ENCODE measurements at regions not wholly inside any gene's neighbourhood (a gene's known extent, or its start where the extent isn't known, plus 50 kb on each side); places are given as distances from the start of the nearest gene placed in this dataset.

GRCh38 chr2:144694456-144694855, 174.5 kb upstream of the ZEB2 start:
- no peaks in the 10 kb centered on the region for H3K27me3 Mint-ChIP-seq (ENCODE audit: low read depth)
- H3K4me3 Mint-ChIP-seq = no peak overlapping the region
- peaks cover 8% of the 10 kb centered on the region for H3K4me1 Mint-ChIP-seq
- TF ChIP-seq, protein P1, sequence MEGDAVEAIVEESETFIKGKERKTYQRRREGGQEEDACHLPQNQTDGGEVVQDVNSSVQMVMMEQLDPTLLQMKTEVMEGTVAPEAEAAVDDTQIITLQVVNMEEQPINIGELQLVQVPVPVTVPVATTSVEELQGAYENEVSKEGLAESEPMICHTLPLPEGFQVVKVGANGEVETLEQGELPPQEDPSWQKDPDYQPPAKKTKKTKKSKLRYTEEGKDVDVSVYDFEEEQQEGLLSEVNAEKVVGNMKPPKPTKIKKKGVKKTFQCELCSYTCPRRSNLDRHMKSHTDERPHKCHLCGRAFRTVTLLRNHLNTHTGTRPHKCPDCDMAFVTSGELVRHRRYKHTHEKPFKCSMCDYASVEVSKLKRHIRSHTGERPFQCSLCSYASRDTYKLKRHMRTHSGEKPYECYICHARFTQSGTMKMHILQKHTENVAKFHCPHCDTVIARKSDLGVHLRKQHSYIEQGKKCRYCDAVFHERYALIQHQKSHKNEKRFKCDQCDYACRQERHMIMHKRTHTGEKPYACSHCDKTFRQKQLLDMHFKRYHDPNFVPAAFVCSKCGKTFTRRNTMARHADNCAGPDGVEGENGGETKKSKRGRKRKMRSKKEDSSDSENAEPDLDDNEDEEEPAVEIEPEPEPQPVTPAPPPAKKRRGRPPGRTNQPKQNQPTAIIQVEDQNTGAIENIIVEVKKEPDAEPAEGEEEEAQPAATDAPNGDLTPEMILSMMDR (IDR thresholded peaks at IDR 0.05; ENCODE audit: unreplicated experiment) = no peak
- H3K9me3 Mint-ChIP-seq = peaks cover 22% of the 10 kb centered on the region
- no peak overlapping the region for H3K27ac Mint-ChIP-seq
- H3K36me3 Mint-ChIP-seq = no peaks in the 10 kb centered on the region
- no peak for DNase-seq (ENCODE audit: low spot score in 2 of 2, unreplicated experiment in 2 of 2)

- H3K36me3 Mint-ChIP-seq = no peaks in the 10 kb centered on the region
- TF ChIP-seq, protein P1 (IDR thresholded peaks at IDR 0.05; ENCODE audit: unreplicated experiment) = no peak
- peaks cover 15% of the 10 kb centered on the region for H3K9me3 Mint-ChIP-seq
- H3K4me1 Mint-ChIP-seq = peaks cover 8% of the 10 kb centered on the region
- H3K27me3 Mint-ChIP-seq (ENCODE audit: low read depth) = no peaks in the 10 kb centered on the region
- no peak overlapping the region for H3K4me3 Mint-ChIP-seq
- no peak for DNase-seq (ENCODE audit: low spot score in 2 of 2, unreplicated experiment in 2 of 2)
- H3K27ac Mint-ChIP-seq = no peak overlapping the region
These were observed 173.3 kb upstream of the ZEB2 start for GRCh38 chr2:144693179-144693578.

GRCh38 chr2:144692661-144693060, 172.7 kb upstream of the ZEB2 start:
- Mint-ChIP-seq H3K4me1 (peaks cover 8% of the 10 kb centered on the region), H3K36me3 (no peaks in the 10 kb centered on the region), H3K4me3 (no peak overlapping the region), H3K27me3 (ENCODE audit: low read depth) (no peaks in the 10 kb centered on the region), H3K9me3 (peaks cover 12% of the 10 kb centered on the region), H3K27ac (no peak overlapping the region)
- TF ChIP-seq, protein P1 (IDR thresholded peaks at IDR 0.05; ENCODE audit: unreplicated experiment) = no peak
- no peak for DNase-seq (ENCODE audit: low spot score in 2 of 2, unreplicated experiment in 2 of 2)

DNA sequence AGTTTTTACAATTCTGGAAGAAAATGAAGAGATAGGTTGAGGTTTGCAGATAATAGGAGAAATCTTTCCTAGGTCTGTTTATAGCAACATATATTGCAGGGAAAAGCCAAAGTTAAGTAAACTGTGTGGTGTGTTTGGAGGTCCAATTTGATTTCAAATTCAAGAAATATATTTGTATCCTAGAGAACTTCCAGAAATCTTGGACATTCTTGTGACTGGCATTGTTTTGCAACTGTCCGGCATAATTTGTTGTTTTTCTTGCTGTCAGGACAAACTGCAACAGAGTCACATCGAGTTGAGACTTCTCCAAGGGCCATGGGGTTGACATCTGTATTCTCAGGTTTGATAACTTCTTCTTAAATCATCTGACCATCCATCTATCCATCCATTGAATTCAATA, 170.9 kb upstream of the ZEB2 start:
- no peaks in the 10 kb centered on the region for H3K27me3 Mint-ChIP-seq (ENCODE audit: low read depth)
- H3K9me3 Mint-ChIP-seq = no peaks in the 10 kb centered on the region
- no peak overlapping the region for H3K27ac Mint-ChIP-seq
- TF ChIP-seq, protein P1 (IDR thresholded peaks at IDR 0.05; ENCODE audit: unreplicated experiment) = no peak
- DNase-seq (ENCODE audit: low spot score in 2 of 2, unreplicated experiment in 2 of 2) = no peak
- no peak overlapping the region for H3K4me3 Mint-ChIP-seq
- H3K36me3 Mint-ChIP-seq = no peaks in the 10 kb centered on the region
- H3K4me1 Mint-ChIP-seq = peaks cover 8% of the 10 kb centered on the region

- Mint-ChIP-seq H3K9me3 (no peaks in the 10 kb centered on the region), H3K27me3 (ENCODE audit: low read depth) (no peaks in the 10 kb centered on the region), H3K36me3 (no peaks in the 10 kb centered on the region), H3K4me1 (peaks cover 21% of the 10 kb centered on the region), H3K4me3 (no peak overlapping the region), H3K27ac (no peak overlapping the region)
- TF ChIP-seq, protein P1 (IDR thresholded peaks at IDR 0.05; ENCODE audit: unreplicated experiment) = no peak
- no peak for DNase-seq (ENCODE audit: low spot score in 2 of 2, unreplicated experiment in 2 of 2)
These were observed 166.7 kb upstream of the ZEB2 start for GRCh38 chr2:144686518-144687215.

Measured in mesothelial cell of epicardium (in vitro differentiated cells).